Left lobe of liver (tissue), 2 donors: ENCODE measurements at regions not wholly inside any gene's neighbourhood (a gene's known extent, or its start where the extent isn't known, plus 50 kb on each side); places are given as distances from the start of the nearest gene placed in this dataset.
"Not testable (repeated sequence)": the region's sequence is repeated elsewhere in the genome, so short reads cannot be mapped to it uniquely, and the experiment has no call there.

ENCODE experiments used
- ATAC-seq: fragments of 200-7000 bp; cut with Tn5 transposase; one replicate; pipeline ENCODE4 v1.9.1; 2020; ENCODE audit warnings: mild to moderate bottlenecking, moderate library complexity
- DNase-seq: peaks from one replicate; pipeline ENCODE4 v3.0.0-alpha.2; 2020; ENCODE audit warnings: low spot score
- donor health status: DM: no; HTN: no; CAD: no; lungs with moderate emphysema.
- donor health status: DM: no; HTN: yes; CAD: no.

DNA sequence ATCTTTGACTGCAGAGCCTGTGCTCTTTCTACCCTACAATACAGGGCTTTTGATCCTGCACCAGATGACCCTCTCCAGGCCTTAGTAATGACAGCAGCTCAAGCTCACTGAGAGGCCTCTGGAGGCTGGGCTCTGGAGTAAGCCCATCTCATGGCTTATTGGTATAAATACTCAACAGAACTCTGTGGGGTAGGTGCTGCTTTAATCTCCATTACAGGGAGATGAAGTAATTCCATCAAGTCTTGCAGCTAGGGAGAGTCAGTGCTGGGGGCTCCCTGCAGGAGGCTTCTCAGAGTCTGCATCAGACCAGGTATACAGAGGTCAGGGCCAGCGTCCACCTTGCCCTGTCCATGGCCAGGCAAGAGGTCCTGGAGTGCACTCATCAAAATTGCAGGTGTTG lies 89.2 kb upstream of the SLC6A11 start:
- DNase-seq (peak; percentile 6), ATAC-seq (no peak)

GRCh38 chr3:10729439-10729838 lies 86.6 kb upstream of the SLC6A11 start:
- ATAC-seq, result no peak
- DNase-seq, result peak; percentile 7

- DNase-seq (no peak), ATAC-seq (no peak)
Measured at GRCh38 chr3:10732292-10732691, 83.7 kb upstream of the SLC6A11 start.

- DNase-seq, result no peak
- no peak for ATAC-seq
Measured at GRCh38 chr3:10733297-10733696, 82.7 kb upstream of the SLC6A11 start.

- not testable (repeated sequence) for DNase-seq, ATAC-seq
Measured at GRCh38 chr3:10736444-10736843, 79.6 kb upstream of the SLC6A11 start.

DNA sequence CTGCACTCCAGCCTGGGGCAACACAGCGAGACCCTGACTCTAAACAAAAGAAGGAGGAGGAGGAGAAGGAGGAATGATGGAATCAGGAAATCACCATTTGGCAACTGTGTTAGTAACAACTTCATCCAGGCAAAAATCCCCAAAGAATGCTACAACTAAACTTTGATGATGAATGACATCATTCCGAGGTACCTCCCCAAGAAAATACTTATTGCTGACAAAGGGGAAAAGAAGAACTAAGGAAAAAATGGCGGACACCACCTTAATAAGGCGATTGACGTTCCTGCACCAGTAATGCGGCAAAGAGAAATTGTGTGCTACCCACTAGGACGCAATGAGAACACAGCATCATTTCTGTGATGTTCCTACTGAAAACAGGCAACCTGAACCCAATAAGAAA lies 78.2 kb upstream of the SLC6A11 start:
- DNase-seq, result no peak
- ATAC-seq, result no peak

GRCh38 chr3:10738688-10739372 lies 77.2 kb upstream of the SLC6A11 start:
- peak; percentile 97 for ATAC-seq
- peak; percentile 67 for DNase-seq

GRCh38 chr3:10740954-10741353 lies 75.1 kb upstream of the SLC6A11 start:
- DNase-seq (no peak), ATAC-seq (no peak)

DNA sequence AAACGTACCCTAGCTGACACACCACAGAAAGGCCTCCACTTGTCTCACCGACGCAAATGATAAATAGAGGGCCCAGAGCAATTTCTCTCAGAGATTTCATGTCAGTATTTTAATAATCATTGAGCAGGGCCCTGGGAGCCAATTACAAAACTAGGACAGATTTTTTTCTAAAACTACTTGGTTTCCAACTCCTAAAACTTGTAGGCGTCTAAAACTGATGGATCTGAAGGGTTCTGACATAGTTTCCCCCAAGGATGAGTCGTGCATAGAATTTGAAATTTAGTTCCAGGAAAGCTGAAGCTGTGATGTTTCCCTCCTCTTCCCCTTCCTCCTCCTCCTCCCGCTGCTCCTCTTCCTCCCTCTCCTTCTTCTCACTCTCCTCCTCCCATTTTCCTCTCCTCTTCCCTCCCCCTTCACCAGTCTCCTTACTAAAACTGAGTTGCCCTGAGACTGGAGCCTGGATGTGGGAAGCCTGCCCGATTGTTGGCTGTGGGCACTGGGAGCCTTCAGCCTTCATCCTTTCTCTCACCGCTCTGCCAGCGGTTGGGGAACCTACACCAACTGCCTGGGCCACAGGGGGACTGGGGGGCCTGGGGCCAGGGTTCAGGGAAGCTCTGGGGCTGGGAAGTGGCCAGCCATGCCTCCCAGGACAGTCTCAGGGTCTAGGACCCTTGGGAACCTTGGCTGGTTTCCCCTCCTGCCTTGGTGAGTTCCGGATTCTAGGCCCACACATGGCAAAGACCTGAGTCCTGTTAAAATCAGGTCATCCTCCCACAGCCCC lies 73.9 kb upstream of the SLC6A11 start:
- DNase-seq (no peak), ATAC-seq (no peak)

DNA sequence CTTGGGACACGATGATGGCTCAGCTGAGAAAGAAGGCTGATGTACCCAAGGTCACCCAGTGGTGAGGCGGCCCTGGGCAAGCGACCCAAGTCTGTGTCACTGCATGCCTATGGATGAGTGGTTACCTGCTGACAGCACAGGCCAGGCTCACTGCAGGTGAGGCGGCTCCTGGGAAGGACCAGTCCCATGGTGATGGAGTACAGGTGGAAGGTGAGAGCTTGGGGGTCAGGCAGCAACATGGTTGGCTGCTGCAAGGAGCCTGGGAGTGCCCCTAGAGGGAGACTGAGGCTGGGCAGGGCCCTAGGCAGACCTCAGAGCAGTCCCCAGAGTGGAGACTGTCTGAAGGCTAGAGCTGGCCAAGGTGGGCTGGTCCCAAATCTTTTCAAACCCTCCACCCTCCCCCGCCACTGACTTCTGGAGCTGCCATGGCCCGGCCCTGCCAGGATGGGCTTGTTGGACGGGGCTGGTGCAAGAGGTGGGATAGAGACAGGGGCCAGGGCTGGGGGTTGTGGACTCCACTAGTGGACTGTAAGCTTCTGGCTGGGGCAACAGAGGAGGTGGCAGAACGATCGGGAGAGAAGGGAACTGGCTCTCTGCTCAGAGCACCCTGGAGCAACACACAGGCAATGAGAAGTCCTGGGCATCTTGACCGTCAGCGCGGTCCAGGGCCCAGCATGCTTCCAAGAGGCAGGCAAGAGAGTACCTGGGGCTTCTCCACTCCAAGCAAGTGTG lies 72.5 kb upstream of the SLC6A11 start:
- DNase-seq (no peak), ATAC-seq (no peak)

DNA sequence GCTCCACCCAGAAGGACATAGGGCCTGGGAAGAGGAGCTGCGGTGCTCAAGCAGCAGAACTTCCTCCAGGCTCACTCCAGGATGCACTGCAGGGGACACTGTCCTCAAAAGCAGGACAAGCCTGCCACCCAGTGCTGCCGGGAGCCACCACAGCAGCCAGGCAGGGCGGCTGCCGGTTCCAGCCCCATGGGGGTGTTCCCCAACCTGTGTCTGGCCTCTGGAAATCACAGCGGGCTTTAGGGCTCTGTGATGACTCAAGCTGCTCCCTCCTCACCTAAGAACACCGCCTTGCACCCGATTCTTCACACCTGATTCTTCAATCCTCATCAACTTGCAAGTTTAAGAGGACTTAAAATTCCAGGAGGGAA lies 71.9 kb upstream of the SLC6A11 start:
- DNase-seq (no peak), ATAC-seq (peak; percentile 48)

DNA sequence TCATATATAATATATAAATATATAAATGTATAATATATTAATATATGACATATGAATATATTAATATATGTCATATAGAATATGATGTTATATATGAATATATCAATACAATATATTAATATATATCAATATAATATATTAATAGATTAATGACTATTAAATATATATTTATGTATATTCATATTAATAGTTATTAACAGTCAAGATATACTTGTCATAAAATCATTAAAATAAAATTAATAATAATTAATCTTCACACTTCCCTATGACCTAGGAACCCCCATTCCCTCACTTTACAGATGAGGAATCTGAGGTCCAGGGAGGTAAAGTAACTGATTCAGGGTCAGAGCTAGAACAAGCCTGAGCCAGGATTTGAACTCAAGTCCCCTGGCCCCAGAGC lies 70.6 kb upstream of the SLC6A11 start:
- DNase-seq, result no peak
- no peak for ATAC-seq

GRCh38 chr3:10746001-10746400 lies 70.0 kb upstream of the SLC6A11 start:
- ATAC-seq (no peak), DNase-seq (no peak)

DNA sequence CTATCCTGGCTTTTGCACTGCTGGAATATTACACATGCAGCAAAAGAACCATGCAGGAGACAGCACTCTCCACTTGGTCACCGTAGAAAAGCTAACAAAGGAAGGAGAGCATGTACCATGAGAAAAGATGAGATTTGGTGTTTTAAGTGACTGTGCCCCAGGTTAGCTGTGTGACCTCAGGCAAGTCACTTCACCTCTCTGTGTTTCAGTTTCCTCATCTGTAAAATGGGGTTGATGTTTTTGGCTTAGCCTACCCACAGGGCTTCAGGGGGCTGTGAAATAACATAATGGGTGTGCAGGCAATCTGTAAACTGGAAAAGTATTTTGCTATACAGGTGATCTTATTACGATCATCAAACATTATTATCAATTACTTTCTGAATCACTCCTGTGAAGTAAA lies 69.3 kb upstream of the SLC6A11 start:
- no peak for DNase-seq
- ATAC-seq, result no peak

GRCh38 chr3:10747341-10747740 lies 68.7 kb upstream of the SLC6A11 start:
- ATAC-seq (no peak), DNase-seq (no peak)

DNA sequence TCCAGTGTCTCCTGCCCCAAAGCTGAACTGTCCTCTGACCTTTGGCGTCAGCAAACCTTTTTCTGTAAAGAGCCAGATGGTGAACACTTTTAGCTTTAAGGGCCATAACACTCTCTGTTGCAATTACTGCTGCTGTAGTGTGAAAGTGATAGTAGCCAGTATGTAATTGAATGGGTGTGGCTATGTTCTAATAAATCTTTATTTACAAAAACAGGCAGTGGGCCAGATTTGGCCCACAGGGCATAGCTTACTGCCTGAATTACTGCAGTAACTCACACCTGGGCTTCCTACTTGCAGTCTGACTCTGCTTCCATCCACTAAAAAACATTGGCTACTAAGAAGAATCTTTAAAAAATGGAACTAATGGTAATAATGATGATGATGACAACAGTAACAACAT lies 68.0 kb upstream of the SLC6A11 start:
- ATAC-seq (no peak), DNase-seq (no peak)

DNA sequence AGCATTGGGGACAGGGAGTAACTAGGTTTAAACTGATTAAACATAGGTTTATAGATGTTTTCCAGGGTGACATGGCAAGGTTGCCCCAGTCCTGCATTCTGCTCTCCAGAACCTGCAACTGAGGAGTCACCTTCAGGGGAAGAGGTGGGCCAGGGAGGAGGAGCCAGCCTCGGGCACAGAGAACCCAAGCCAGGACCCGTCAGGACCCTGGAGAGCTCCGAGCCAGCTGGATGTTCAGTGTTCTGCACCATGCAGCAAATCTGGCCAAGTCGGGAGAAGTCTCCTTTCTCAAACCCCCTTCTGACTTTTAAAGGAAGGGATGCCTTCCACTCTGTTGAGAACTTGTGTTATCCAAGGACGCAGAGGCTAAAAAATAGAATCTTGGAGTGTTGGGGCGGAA lies 62.1 kb upstream of the SLC6A11 start:
- ATAC-seq (peak; percentile 65), DNase-seq (no peak)

DNA sequence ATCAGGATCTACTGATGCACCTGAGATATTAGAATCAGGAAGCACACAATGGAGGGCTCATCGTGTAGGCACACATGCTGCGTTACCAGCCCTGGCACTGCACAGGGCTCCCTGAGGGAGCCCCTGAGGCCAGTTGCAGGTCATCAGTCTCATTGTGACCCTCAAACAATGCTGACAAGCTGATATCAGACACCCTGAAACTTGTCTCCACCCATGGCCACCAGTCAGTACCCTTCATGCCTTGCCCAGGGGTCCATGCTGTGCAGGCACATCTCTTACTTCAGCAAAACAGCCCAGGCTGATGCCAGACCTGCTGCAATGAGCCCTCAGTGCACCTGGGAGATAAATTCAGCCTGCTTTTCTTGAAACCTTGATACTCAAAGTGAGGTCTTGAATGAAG lies 59.5 kb upstream of the SLC6A11 start:
- ATAC-seq (no peak), DNase-seq (no peak)

DNA sequence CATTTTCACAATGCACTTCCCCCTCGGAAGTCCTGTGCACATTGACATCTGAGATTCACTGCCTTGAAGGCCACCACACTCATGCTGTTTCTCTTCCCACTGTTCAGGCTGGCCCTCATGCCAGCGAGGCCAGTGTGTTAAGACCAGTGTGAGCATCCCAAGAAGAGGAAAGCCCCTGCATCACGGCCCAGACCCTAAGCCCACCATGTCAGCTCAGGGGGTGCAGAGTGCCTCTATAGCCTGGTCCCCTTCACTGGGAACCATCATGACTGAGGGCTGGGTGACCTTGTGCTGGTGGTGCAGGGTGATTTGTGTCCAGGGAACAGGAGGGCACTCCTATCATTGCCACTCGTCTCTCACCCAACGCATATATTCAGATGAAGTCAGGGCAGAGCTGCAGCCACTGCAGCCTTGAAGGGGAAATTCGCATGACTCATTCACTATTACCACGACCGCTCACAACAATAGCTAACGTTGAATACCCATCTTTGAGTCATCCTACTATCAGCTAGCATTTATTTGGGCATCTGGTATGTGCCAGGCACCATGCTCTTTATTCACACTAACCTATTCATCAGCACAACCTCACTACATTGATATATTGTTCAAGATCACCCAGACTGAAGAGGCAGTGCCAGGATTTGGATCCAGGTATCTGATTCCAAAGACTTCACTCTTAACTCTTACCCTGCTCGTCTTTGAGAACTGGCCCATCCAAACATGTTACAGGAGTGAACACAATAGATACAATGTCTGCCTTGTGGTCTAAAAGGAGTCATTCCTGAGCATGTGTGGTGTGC lies 58.8 kb upstream of the SLC6A11 start:
- no peak for DNase-seq
- no peak for ATAC-seq

GRCh38 chr3:10757821-10758130 lies 58.3 kb upstream of the SLC6A11 start:
- no peak for DNase-seq
- no peak for ATAC-seq

DNA sequence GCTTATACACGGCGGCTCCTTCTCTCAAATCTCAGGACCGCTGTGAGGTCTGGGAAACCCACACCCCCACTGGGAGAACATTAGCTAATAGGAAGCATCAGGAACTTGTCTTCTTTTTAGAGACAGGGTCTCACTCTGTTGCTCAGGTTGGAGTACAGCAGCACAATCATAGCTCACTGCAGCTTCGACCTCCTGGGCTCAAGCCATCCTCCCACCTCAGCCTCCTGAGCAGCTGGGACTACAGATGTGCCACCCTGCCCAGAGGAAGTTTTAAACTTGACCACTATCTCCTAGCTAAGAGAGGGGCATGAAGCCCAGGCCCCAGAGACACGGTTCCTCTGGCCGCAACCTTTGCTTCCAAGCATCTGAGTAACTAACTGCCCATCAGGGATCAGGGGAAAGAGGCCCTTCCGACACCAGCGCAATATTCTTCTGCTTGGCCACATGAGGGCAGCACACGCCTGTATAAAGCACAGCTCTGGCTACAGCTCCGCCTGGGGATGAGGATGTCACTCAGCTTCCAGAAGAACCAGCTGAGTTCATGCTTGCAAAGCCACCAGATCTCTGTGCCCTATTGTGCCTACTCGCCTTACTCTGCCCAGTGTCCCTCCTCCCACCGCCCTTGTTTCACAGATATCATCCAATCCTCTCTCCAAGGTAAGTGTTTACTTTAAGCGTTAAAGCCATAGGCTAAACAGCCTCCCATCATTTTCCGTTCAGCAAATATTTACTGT lies 57.6 kb upstream of the SLC6A11 start:
- ATAC-seq (peak; percentile 97), DNase-seq (peak; percentile 61)
